ENCODE measurements at regions not wholly inside any gene's neighbourhood (a gene's known extent, or its start where the extent isn't known, plus 50 kb on each side); places are given as distances from the start of the nearest gene placed in this dataset.
"Not testable (repeated sequence)": the region's sequence is repeated elsewhere in the genome, so short reads cannot be mapped to it uniquely, and the experiment has no call there.

- Histone ChIP-seq H3K9me3 (replicated peaks; ENCODE audit: low read length) (no peaks in the 10 kb centered on the region), H3K36me3 (ENCODE audit: insufficient read depth, low read length) (no peaks in the 10 kb centered on the region), H3K27me3 (ENCODE audit: control insufficient read depth, insufficient read depth, low read length) (no peaks in the 10 kb centered on the region), H3K4me2 (ENCODE audit: low read length) (no peak overlapping the region), H3K4me3 (ENCODE audit: low read length) (no peak overlapping the region), H3K9ac (ENCODE audit: low read depth, low read length) (no peak overlapping the region), H3K4me1 (ENCODE audit: control insufficient read depth, insufficient read depth, low read length) (no peaks in the 10 kb centered on the region)
Observed at GRCh38 chr13:63460462-63461090, 2044.9 kb upstream of the PCDH20 start.

DNA sequence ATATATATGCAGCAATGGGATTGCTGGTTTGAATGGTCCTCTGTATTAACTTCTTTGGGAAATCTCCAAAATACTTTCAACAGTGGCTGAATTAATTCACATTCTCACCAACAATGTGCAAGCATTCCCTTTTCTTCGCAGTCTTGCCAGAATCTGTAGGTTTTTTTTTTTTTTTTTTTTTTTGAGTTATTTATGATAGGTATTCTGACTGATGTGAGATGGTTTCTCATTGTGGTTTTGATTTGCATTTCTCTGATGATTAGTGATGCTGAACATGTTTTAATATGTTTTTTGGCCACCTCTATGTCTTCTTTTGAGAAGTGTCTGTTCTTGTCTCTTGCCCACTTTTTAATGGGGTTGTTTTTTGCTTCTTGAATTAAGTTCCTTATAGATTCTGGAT lies 2041.5 kb upstream of the PCDH20 start:
- Histone ChIP-seq H3K4me1 (ENCODE audit: control insufficient read depth, insufficient read depth, low read length) (no peaks in the 10 kb centered on the region), H3K9me3 (replicated peaks; ENCODE audit: low read length) (no peaks in the 10 kb centered on the region), H3K4me2 (ENCODE audit: low read length) (no peak overlapping the region), H3K36me3 (ENCODE audit: insufficient read depth, low read length) (no peaks in the 10 kb centered on the region), H3K4me3 (ENCODE audit: low read length) (no peak overlapping the region), H3K27me3 (ENCODE audit: control insufficient read depth, insufficient read depth, low read length) (no peaks in the 10 kb centered on the region), H3K9ac (ENCODE audit: low read depth, low read length) (no peak overlapping the region)

- Histone ChIP-seq H3K27me3 (ENCODE audit: control insufficient read depth, insufficient read depth, low read length) (no peaks in the 10 kb centered on the region), H3K4me3 (ENCODE audit: low read length) (no peak overlapping the region), H3K9me3 (replicated peaks; ENCODE audit: low read length) (no peaks in the 10 kb centered on the region), H3K9ac (ENCODE audit: low read depth, low read length) (no peak overlapping the region), H3K4me2 (ENCODE audit: low read length) (no peak overlapping the region), H3K36me3 (ENCODE audit: insufficient read depth, low read length) (no peaks in the 10 kb centered on the region), H3K4me1 (ENCODE audit: control insufficient read depth, insufficient read depth, low read length) (no peaks in the 10 kb centered on the region)
Observed at GRCh38 chr13:63455938-63456337, 2040.3 kb upstream of the PCDH20 start.

- Histone ChIP-seq H3K4me1 (ENCODE audit: control insufficient read depth, insufficient read depth, low read length) (no peaks in the 10 kb centered on the region), H3K27me3 (ENCODE audit: control insufficient read depth, insufficient read depth, low read length) (no peaks in the 10 kb centered on the region), H3K9me3 (replicated peaks; ENCODE audit: low read length) (no peaks in the 10 kb centered on the region), H3K9ac (ENCODE audit: low read depth, low read length) (no peak overlapping the region), H3K4me3 (ENCODE audit: low read length) (no peak overlapping the region), H3K4me2 (ENCODE audit: low read length) (no peak overlapping the region), H3K36me3 (ENCODE audit: insufficient read depth, low read length) (no peaks in the 10 kb centered on the region)
Observed at GRCh38 chr13:63449550-63449949, 2033.9 kb upstream of the PCDH20 start.

DNA sequence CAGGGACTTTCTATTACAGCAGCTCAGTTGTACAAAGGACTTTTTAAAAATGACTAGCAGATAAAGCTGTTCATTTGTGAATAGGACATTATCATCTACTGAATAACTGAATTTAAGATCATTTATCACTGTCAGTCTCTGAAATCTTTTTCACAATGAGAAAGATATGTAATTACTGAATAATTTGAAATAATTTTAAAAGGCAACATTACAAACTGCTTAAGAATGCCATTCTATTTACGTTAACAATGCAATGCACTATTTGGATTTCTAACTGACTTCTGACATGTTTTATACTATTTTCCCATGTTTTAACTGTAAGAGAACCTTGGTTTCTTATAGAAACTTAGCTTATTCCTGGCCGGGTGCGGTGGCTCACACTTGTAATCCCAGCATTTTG lies 2033.0 kb upstream of the PCDH20 start:
- Histone ChIP-seq H3K4me2 (ENCODE audit: low read length) (no peak overlapping the region), H3K27me3 (ENCODE audit: control insufficient read depth, insufficient read depth, low read length) (no peaks in the 10 kb centered on the region), H3K9me3 (replicated peaks; ENCODE audit: low read length) (no peaks in the 10 kb centered on the region), H3K36me3 (ENCODE audit: insufficient read depth, low read length) (no peaks in the 10 kb centered on the region), H3K4me3 (ENCODE audit: low read length) (no peak overlapping the region), H3K9ac (ENCODE audit: low read depth, low read length) (no peak overlapping the region), H3K4me1 (ENCODE audit: control insufficient read depth, insufficient read depth, low read length) (no peaks in the 10 kb centered on the region)

DNA sequence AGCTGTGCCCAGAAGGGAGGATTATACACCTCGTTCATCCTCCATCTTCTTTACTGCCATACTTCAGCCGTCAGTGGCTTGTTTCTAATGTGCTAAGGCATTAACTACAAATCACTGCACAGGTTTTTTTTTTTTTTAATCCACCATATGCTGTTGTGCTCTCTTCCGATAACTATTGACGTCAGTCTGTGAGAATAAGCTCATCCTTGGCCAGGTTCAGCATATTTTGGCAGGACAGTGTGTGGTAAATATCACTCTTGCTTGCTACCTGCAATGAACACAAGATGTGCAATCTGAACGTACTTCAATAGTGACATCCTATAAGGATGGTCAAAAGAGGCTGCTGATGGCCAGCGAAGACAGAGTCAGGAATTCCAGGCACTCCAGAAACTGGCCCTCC lies 2030.7 kb upstream of the PCDH20 start:
- no peak overlapping the region for H3K9ac ChIP-seq (ENCODE audit: low read depth, low read length)
- H3K27me3 ChIP-seq (ENCODE audit: control insufficient read depth, insufficient read depth, low read length): no peaks in the 10 kb centered on the region
- no peaks in the 10 kb centered on the region for H3K4me1 ChIP-seq (ENCODE audit: control insufficient read depth, insufficient read depth, low read length)
- H3K4me2 ChIP-seq (ENCODE audit: low read length): no peak overlapping the region
- H3K9me3 ChIP-seq (replicated peaks; ENCODE audit: low read length): no peaks in the 10 kb centered on the region
- no peaks in the 10 kb centered on the region for H3K36me3 ChIP-seq (ENCODE audit: insufficient read depth, low read length)
- no peak overlapping the region for H3K4me3 ChIP-seq (ENCODE audit: low read length)

- H3K36me3 ChIP-seq (ENCODE audit: insufficient read depth, low read length); H3K4me1 ChIP-seq (ENCODE audit: control insufficient read depth, insufficient read depth, low read length); H3K27me3 ChIP-seq (ENCODE audit: control insufficient read depth, insufficient read depth, low read length); H3K4me3 ChIP-seq (ENCODE audit: low read length); H3K4me2 ChIP-seq (ENCODE audit: low read length); H3K9me3 ChIP-seq (replicated peaks; ENCODE audit: low read length); H3K9ac ChIP-seq (ENCODE audit: low read depth, low read length): not testable (repeated sequence)
Observed at GRCh38 chr13:63444225-63444624, 2028.6 kb upstream of the PCDH20 start.

- no peaks in the 10 kb centered on the region for H3K9me3 ChIP-seq (replicated peaks; ENCODE audit: low read length)
- no peaks in the 10 kb centered on the region for H3K36me3 ChIP-seq (ENCODE audit: insufficient read depth, low read length)
- H3K9ac ChIP-seq (ENCODE audit: low read depth, low read length): no peak overlapping the region
- H3K27me3 ChIP-seq (ENCODE audit: control insufficient read depth, insufficient read depth, low read length): no peaks in the 10 kb centered on the region
- peaks cover 18% of the 10 kb centered on the region for H3K4me1 ChIP-seq (ENCODE audit: control insufficient read depth, insufficient read depth, low read length)
- H3K4me3 ChIP-seq (ENCODE audit: low read length): no peak overlapping the region
- no peak overlapping the region for H3K4me2 ChIP-seq (ENCODE audit: low read length)
Observed at GRCh38 chr13:63438951-63439350, 2023.3 kb upstream of the PCDH20 start.

GRCh38 chr13:63436325-63436668 lies 2020.6 kb upstream of the PCDH20 start:
- Histone ChIP-seq H3K9ac (ENCODE audit: low read depth, low read length) (peak overlapping the region; percentile 15), H3K4me2 (ENCODE audit: low read length) (peak overlapping the region; percentile 16), H3K4me3 (ENCODE audit: low read length) (no peak overlapping the region), H3K27me3 (ENCODE audit: control insufficient read depth, insufficient read depth, low read length) (no peaks in the 10 kb centered on the region), H3K36me3 (ENCODE audit: insufficient read depth, low read length) (no peaks in the 10 kb centered on the region), H3K4me1 (ENCODE audit: control insufficient read depth, insufficient read depth, low read length) (peaks cover 26% of the 10 kb centered on the region), H3K9me3 (replicated peaks; ENCODE audit: low read length) (no peaks in the 10 kb centered on the region)

GRCh38 chr13:63435667-63436324 lies 2020.1 kb upstream of the PCDH20 start:
- no peaks in the 10 kb centered on the region for H3K9me3 ChIP-seq (replicated peaks; ENCODE audit: low read length)
- H3K4me3 ChIP-seq (ENCODE audit: low read length): no peak overlapping the region
- H3K9ac ChIP-seq (ENCODE audit: low read depth, low read length): peak overlapping the region; percentile 15
- H3K27me3 ChIP-seq (ENCODE audit: control insufficient read depth, insufficient read depth, low read length): no peaks in the 10 kb centered on the region
- H3K36me3 ChIP-seq (ENCODE audit: insufficient read depth, low read length): no peaks in the 10 kb centered on the region
- H3K4me1 ChIP-seq (ENCODE audit: control insufficient read depth, insufficient read depth, low read length): peaks cover 26% of the 10 kb centered on the region
- peak overlapping the region; percentile 16 for H3K4me2 ChIP-seq (ENCODE audit: low read length)

- Histone ChIP-seq H3K9ac (ENCODE audit: low read depth, low read length) (no peak overlapping the region), H3K27me3 (ENCODE audit: control insufficient read depth, insufficient read depth, low read length) (no peaks in the 10 kb centered on the region), H3K4me2 (ENCODE audit: low read length) (no peak overlapping the region), H3K36me3 (ENCODE audit: insufficient read depth, low read length) (no peaks in the 10 kb centered on the region), H3K9me3 (replicated peaks; ENCODE audit: low read length) (no peaks in the 10 kb centered on the region), H3K4me3 (ENCODE audit: low read length) (no peak overlapping the region), H3K4me1 (ENCODE audit: control insufficient read depth, insufficient read depth, low read length) (peaks cover 26% of the 10 kb centered on the region)
Observed at GRCh38 chr13:63433546-63434150, 2018.0 kb upstream of the PCDH20 start.

GRCh38 chr13:63427170-63427569 lies 2011.5 kb upstream of the PCDH20 start:
- Histone ChIP-seq H3K4me2 (ENCODE audit: low read length) (no peak overlapping the region), H3K9me3 (replicated peaks; ENCODE audit: low read length) (no peaks in the 10 kb centered on the region), H3K27me3 (ENCODE audit: control insufficient read depth, insufficient read depth, low read length) (no peaks in the 10 kb centered on the region), H3K4me3 (ENCODE audit: low read length) (no peak overlapping the region), H3K4me1 (ENCODE audit: control insufficient read depth, insufficient read depth, low read length) (peaks cover 4% of the 10 kb centered on the region), H3K9ac (ENCODE audit: low read depth, low read length) (no peak overlapping the region), H3K36me3 (ENCODE audit: insufficient read depth, low read length) (no peaks in the 10 kb centered on the region)

Data from skeletal muscle satellite cell (primary cell).